ENCODE measurements at regions not wholly inside any gene's neighbourhood (a gene's known extent, or its start where the extent isn't known, plus 50 kb on each side); places are given as distances from the start of the nearest gene placed in this dataset.

- TF ChIP-seq, protein P1, sequence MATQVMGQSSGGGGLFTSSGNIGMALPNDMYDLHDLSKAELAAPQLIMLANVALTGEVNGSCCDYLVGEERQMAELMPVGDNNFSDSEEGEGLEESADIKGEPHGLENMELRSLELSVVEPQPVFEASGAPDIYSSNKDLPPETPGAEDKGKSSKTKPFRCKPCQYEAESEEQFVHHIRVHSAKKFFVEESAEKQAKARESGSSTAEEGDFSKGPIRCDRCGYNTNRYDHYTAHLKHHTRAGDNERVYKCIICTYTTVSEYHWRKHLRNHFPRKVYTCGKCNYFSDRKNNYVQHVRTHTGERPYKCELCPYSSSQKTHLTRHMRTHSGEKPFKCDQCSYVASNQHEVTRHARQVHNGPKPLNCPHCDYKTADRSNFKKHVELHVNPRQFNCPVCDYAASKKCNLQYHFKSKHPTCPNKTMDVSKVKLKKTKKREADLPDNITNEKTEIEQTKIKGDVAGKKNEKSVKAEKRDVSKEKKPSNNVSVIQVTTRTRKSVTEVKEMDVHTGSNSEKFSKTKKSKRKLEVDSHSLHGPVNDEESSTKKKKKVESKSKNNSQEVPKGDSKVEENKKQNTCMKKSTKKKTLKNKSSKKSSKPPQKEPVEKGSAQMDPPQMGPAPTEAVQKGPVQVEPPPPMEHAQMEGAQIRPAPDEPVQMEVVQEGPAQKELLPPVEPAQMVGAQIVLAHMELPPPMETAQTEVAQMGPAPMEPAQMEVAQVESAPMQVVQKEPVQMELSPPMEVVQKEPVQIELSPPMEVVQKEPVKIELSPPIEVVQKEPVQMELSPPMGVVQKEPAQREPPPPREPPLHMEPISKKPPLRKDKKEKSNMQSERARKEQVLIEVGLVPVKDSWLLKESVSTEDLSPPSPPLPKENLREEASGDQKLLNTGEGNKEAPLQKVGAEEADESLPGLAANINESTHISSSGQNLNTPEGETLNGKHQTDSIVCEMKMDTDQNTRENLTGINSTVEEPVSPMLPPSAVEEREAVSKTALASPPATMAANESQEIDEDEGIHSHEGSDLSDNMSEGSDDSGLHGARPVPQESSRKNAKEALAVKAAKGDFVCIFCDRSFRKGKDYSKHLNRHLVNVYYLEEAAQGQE (IDR thresholded peaks at IDR 0.05): no peak
- TF ChIP-seq, protein P2, sequence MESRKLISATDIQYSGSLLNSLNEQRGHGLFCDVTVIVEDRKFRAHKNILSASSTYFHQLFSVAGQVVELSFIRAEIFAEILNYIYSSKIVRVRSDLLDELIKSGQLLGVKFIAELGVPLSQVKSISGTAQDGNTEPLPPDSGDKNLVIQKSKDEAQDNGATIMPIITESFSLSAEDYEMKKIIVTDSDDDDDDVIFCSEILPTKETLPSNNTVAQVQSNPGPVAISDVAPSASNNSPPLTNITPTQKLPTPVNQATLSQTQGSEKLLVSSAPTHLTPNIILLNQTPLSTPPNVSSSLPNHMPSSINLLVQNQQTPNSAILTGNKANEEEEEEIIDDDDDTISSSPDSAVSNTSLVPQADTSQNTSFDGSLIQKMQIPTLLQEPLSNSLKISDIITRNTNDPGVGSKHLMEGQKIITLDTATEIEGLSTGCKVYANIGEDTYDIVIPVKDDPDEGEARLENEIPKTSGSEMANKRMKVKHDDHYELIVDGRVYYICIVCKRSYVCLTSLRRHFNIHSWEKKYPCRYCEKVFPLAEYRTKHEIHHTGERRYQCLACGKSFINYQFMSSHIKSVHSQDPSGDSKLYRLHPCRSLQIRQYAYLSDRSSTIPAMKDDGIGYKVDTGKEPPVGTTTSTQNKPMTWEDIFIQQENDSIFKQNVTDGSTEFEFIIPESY (IDR thresholded peaks at IDR 0.05): no peak
- no peak for TF ChIP-seq GABPA (IDR thresholded peaks at IDR 0.05 in 1 of 2, conservative IDR thresholded peaks at IDR 0.05 in 1 of 2)
- no peak for TF ChIP-seq CTCF (IDR thresholded peaks at IDR 0.05; ENCODE audit: low read depth, low read length, missing input control)
- no peak for TF ChIP-seq YY1 (IDR thresholded peaks at IDR 0.05)
- no peak for TF ChIP-seq TAF1 (conservative IDR thresholded peaks at IDR 0.05)
- TF ChIP-seq HNF4G (IDR thresholded peaks at IDR 0.05): no peak
- no peak for TF ChIP-seq FOXA1 (IDR thresholded peaks at IDR 0.05)
- no peak for TF ChIP-seq JUND (IDR thresholded peaks at IDR 0.05)
- no peak for TF ChIP-seq EGR1 (IDR thresholded peaks at IDR 0.05; ENCODE audit: low read depth in 2 of 2)
- TF ChIP-seq, protein P3, sequence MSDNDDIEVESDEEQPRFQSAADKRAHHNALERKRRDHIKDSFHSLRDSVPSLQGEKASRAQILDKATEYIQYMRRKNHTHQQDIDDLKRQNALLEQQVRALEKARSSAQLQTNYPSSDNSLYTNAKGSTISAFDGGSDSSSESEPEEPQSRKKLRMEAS (IDR thresholded peaks at IDR 0.05): no peak
- no peak for TF ChIP-seq RAD21 (IDR thresholded peaks at IDR 0.05)
- TF ChIP-seq SP1 (IDR thresholded peaks at IDR 0.05): no peak
Observed at GRCh38 chr2:18271370-18272147, 288.9 kb downstream of the RDH14 start.

Data from liver (tissue), 3 donors.